Endothelial cell of umbilical vein (primary cell): ENCODE measurements at regions not wholly inside any gene's neighbourhood (a gene's known extent, or its start where the extent isn't known, plus 50 kb on each side); places are given as distances from the start of the nearest gene placed in this dataset.

ENCODE experiments used
- CTCF ChIP-seq, 2 donors: IDR thresholded peaks; 1 replicate in 1 of 2; 2 replicates in 1 of 2; pipeline ENCODE4 v1.5.1; 2011; ENCODE audit warnings: low read length in 2 of 2, mild to moderate bottlenecking in 2 of 2, moderate library complexity in 2 of 2, control low read depth in 1 of 2, inconsistent platforms in 1 of 2, low read depth in 1 of 2; ENCODE audit not compliant: insufficient read depth in 1 of 2; ENCODE audit errors: extremely low read depth in 1 of 2
- EZH2 ChIP-seq: IDR thresholded peaks from 2 replicates; pipeline ENCODE4 v1.6.1; 2012; ENCODE audit warnings: borderline replicate concordance, low read depth, mild to moderate bottlenecking, moderate library complexity, low read length, inconsistent platforms; ENCODE audit not compliant: severe bottlenecking
- MAX ChIP-seq: IDR thresholded peaks from 2 replicates; pipeline ENCODE4 v1.6.1; 2011; ENCODE audit not compliant: insufficient read depth, insufficient read length

GRCh38 chr20:51867251-51867650 is 64.9 kb upstream of the SALL4 start:
- TF ChIP-seq CTCF (IDR thresholded peaks at IDR 0.05; ENCODE audit: extremely low read depth in 1 of 2, insufficient read depth in 1 of 2, low read depth in 1 of 2, low read length in 2 of 2) (no peak), MAX (no peak), EZH2 (no peak)
